ENCODE measurements at regions not wholly inside any gene's neighbourhood (a gene's known extent, or its start where the extent isn't known, plus 50 kb on each side); places are given as distances from the start of the nearest gene placed in this dataset.

DNA sequence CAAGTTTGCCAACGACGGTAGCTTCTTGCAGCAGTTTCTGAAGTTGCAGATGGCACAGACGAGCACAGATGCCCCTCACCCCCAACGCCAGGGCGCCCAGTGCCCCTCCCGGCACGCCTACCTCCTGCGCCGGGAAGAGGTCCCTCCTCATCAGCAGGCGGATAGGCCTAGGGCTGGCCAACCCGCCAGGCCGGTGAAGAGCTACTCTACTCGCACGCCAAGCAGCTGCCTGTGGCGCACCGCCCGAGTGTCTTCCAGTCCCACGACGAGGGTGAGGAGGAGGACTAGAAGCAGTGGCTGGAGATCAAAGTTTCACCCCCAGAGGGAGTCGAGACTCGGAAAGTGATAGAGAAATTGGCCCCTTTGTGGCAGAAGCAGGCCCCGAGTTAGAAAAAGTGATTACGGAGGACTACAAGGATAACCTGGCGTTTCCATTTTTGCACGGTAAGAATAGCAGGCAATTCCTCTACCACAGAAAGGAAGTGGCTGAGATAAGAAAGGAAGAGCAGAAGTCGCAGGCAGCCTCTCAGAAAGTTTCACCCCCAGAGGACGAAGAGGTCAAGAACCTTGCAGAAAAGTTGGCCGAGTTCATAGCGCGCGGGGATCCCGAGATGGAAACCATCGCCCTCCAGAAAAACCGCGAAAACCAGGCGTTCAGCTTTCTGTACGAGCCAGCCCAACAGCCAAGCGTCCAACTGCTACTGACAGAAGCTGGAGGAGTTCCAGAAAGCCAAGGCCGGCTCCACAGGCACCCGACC, 170.4 kb downstream of the HINT1 start:
- H3K27me3 ChIP-seq (ENCODE audit: control insufficient read depth in 2 of 2, insufficient read depth in 2 of 2, low read length in 2 of 2): no peaks in the 10 kb centered on the region
- H2AFZ ChIP-seq (ENCODE audit: insufficient read depth, low read depth, low read length, poor library complexity, severe bottlenecking): no peak overlapping the region
- no peak overlapping the region for H3K27ac ChIP-seq (ENCODE audit: low read depth in 1 of 2, low read length in 2 of 2)
- Mint-ChIP-seq H3K27ac (peak overlapping the region in 1 of 7 donors; percentile 68), H3K9me3 (peaks cover 3 to 24% (median 17%) of the 10 kb centered on the region in 7 donors), H3K4me1 (no peaks in the 10 kb centered on the region), H3K27me3 (ENCODE audit: low read depth in 3 of 3) (peaks cover 0 to 6% (median 1%) of the 10 kb centered on the region in 3 donors), H3K36me3 (no peaks in the 10 kb centered on the region), H3K4me3 (no peak overlapping the region)
- DNase-seq: no peak
- H3K79me2 ChIP-seq (ENCODE audit: insufficient read depth, low read length): no peaks in the 10 kb centered on the region
- H3K4me1 ChIP-seq (ENCODE audit: control insufficient read depth in 1 of 2, insufficient read depth in 2 of 2, low read length in 2 of 2): no peaks in the 10 kb centered on the region
- peaks cover 0 to 15% of the 10 kb centered on the region in 2 donors for H3K9me3 ChIP-seq (replicated peaks in 1 of 2; ENCODE audit: control insufficient read depth in 1 of 2, insufficient read depth in 1 of 2, low read length in 2 of 2)
- no peaks in the 10 kb centered on the region for H3K36me3 ChIP-seq (replicated peaks in 1 of 2; ENCODE audit: control insufficient read depth in 1 of 2, insufficient read depth in 2 of 2, low read length in 2 of 2)
- H3K4me3 ChIP-seq (replicated peaks in 1 of 3; ENCODE audit: low read depth in 2 of 3, low read length in 3 of 3): no peak overlapping the region
- intact Hi-C loops (cut with micrococcal nuclease): no loop called here
- no peak overlapping the region for H3K4me2 ChIP-seq (replicated peaks; ENCODE audit: extremely low read depth, low read length, poor library complexity, severe bottlenecking)
- no peaks in the 10 kb centered on the region for H4K20me1 ChIP-seq (ENCODE audit: insufficient read depth, low read length)
- TF ChIP-seq, protein P1, sequence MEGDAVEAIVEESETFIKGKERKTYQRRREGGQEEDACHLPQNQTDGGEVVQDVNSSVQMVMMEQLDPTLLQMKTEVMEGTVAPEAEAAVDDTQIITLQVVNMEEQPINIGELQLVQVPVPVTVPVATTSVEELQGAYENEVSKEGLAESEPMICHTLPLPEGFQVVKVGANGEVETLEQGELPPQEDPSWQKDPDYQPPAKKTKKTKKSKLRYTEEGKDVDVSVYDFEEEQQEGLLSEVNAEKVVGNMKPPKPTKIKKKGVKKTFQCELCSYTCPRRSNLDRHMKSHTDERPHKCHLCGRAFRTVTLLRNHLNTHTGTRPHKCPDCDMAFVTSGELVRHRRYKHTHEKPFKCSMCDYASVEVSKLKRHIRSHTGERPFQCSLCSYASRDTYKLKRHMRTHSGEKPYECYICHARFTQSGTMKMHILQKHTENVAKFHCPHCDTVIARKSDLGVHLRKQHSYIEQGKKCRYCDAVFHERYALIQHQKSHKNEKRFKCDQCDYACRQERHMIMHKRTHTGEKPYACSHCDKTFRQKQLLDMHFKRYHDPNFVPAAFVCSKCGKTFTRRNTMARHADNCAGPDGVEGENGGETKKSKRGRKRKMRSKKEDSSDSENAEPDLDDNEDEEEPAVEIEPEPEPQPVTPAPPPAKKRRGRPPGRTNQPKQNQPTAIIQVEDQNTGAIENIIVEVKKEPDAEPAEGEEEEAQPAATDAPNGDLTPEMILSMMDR (IDR thresholded peaks at IDR 0.05): no peak
- 96% methylated on average over 35 of the region's 40 CpGs for WGBS (ENCODE audit: insufficient coverage)
- H3K9ac ChIP-seq (ENCODE audit: insufficient read depth, low read length, poor library complexity, severe bottlenecking): no peak overlapping the region

DNA sequence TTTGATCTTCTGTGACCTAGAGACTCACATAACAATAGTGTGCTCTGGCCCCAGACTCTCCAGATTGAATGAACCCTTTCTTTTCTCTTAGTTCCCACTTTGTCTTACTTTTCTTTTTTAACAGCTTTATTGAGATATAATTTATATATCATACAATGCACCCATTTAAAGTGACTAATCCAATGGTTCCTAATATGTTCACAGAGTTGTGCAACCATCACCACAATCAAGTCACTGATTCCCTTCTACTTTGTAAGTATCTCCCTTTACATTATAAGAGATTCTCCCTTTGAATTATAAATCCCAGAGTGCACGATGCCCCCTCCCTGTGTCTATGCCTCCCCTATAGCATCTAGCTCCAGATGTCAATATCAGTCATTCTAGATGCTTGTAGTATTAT, 172.4 kb downstream of the HINT1 start:
- no peak overlapping the region for H3K4me3 ChIP-seq (replicated peaks in 1 of 3; ENCODE audit: low read depth in 2 of 3, low read length in 3 of 3)
- TF ChIP-seq, protein P1 (IDR thresholded peaks at IDR 0.05): no peak

More for the DNA sequence above, 172.4 kb downstream of the HINT1 start:
- whole genome bisulfite sequencing (ENCODE audit: insufficient coverage): no CpG with 5 or more reads among the region's 1 CpG
- intact Hi-C loops (cut with micrococcal nuclease): no loop called here
- Histone ChIP-seq H3K27me3 (ENCODE audit: control insufficient read depth in 2 of 2, insufficient read depth in 2 of 2, low read length in 2 of 2) (no peaks in the 10 kb centered on the region), H3K36me3 (replicated peaks in 1 of 2; ENCODE audit: control insufficient read depth in 1 of 2, insufficient read depth in 2 of 2, low read length in 2 of 2) (no peaks in the 10 kb centered on the region), H3K4me1 (ENCODE audit: control insufficient read depth in 1 of 2, insufficient read depth in 2 of 2, low read length in 2 of 2) (no peaks in the 10 kb centered on the region), H3K27ac (ENCODE audit: low read depth in 1 of 2, low read length in 2 of 2) (no peak overlapping the region), H4K20me1 (ENCODE audit: insufficient read depth, low read length) (no peaks in the 10 kb centered on the region), H3K9me3 (replicated peaks in 1 of 2; ENCODE audit: control insufficient read depth in 1 of 2, insufficient read depth in 1 of 2, low read length in 2 of 2) (peaks cover 0 to 15% of the 10 kb centered on the region in 2 donors), H3K4me2 (replicated peaks; ENCODE audit: extremely low read depth, low read length, poor library complexity, severe bottlenecking) (no peak overlapping the region), H2AFZ (ENCODE audit: insufficient read depth, low read depth, low read length, poor library complexity, severe bottlenecking) (no peak overlapping the region), H3K9ac (ENCODE audit: insufficient read depth, low read length, poor library complexity, severe bottlenecking) (no peak overlapping the region), H3K79me2 (ENCODE audit: insufficient read depth, low read length) (no peaks in the 10 kb centered on the region)
- H3K9me3 Mint-ChIP-seq: peaks cover 3 to 24% (median 17%) of the 10 kb centered on the region in 7 donors
- H3K4me1 Mint-ChIP-seq: no peaks in the 10 kb centered on the region
- no peak for DNase-seq
- H3K27me3 Mint-ChIP-seq (ENCODE audit: low read depth in 3 of 3): peaks cover 0 to 6% (median 1%) of the 10 kb centered on the region in 3 donors
- H3K36me3 Mint-ChIP-seq: no peaks in the 10 kb centered on the region
- no peak overlapping the region for H3K4me3 Mint-ChIP-seq
- H3K27ac Mint-ChIP-seq: peak overlapping the region in 1 of 7 donors; percentile 33
